ENCODE measurements at regions not wholly inside any gene's neighbourhood (a gene's known extent, or its start where the extent isn't known, plus 50 kb on each side); places are given as distances from the start of the nearest gene placed in this dataset.

DNA sequence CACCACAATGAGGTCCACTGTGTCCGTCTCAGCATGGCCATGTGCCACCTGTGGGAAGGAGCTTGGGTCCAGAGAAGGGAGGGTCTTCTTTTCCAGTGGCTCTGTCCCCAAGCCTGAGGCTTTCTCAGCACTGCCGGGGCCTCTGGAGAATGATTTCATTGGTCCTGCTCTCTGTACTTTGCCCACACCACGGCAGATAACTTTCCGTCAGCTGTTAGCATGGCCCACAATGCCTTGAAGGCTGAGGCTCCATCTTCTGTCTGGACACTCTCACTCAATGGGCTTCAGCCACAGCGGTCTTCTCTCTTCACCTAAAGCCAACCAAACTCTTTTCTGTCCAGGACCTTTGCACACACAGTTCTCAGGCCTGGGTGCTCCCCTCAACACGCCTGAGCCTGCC lies 192.5 kb downstream of the CXCL12 start:
- Histone ChIP-seq H3K27ac (ENCODE audit: low read length) (no peak overlapping the region), H3K4me3 (ENCODE audit: low read depth in 2 of 2, low read length in 2 of 2) (no peak overlapping the region), H3K36me3 (ENCODE audit: control insufficient read depth, insufficient read depth, low read length) (no peaks in the 10 kb centered on the region), H3K9me3 (ENCODE audit: control insufficient read depth, insufficient read depth, low read depth, low read length) (no peaks in the 10 kb centered on the region), H3K27me3 (ENCODE audit: control insufficient read depth, insufficient read depth, low read length) (no peaks in the 10 kb centered on the region), H3K4me1 (ENCODE audit: control insufficient read depth, insufficient read depth, low read length) (no peaks in the 10 kb centered on the region)
- ATAC-seq (no peak), DNase-seq (ENCODE audit: low read depth, low spot score) (no peak)
- TF ChIP-seq, protein P1, sequence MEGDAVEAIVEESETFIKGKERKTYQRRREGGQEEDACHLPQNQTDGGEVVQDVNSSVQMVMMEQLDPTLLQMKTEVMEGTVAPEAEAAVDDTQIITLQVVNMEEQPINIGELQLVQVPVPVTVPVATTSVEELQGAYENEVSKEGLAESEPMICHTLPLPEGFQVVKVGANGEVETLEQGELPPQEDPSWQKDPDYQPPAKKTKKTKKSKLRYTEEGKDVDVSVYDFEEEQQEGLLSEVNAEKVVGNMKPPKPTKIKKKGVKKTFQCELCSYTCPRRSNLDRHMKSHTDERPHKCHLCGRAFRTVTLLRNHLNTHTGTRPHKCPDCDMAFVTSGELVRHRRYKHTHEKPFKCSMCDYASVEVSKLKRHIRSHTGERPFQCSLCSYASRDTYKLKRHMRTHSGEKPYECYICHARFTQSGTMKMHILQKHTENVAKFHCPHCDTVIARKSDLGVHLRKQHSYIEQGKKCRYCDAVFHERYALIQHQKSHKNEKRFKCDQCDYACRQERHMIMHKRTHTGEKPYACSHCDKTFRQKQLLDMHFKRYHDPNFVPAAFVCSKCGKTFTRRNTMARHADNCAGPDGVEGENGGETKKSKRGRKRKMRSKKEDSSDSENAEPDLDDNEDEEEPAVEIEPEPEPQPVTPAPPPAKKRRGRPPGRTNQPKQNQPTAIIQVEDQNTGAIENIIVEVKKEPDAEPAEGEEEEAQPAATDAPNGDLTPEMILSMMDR (IDR thresholded peaks at IDR 0.05): no peak
- TF ChIP-seq SIN3A (IDR thresholded peaks at IDR 0.05; ENCODE audit: borderline replicate concordance, insufficient read depth, low read depth, low read length) (no peak), POLR2AphosphoS5 (IDR thresholded peaks at IDR 0.05; ENCODE audit: low read depth, low read length) (no peak), TCF7L2 (IDR thresholded peaks at IDR 0.05; ENCODE audit: low read depth, low read length) (no peak)
- TF ChIP-seq, protein P2, sequence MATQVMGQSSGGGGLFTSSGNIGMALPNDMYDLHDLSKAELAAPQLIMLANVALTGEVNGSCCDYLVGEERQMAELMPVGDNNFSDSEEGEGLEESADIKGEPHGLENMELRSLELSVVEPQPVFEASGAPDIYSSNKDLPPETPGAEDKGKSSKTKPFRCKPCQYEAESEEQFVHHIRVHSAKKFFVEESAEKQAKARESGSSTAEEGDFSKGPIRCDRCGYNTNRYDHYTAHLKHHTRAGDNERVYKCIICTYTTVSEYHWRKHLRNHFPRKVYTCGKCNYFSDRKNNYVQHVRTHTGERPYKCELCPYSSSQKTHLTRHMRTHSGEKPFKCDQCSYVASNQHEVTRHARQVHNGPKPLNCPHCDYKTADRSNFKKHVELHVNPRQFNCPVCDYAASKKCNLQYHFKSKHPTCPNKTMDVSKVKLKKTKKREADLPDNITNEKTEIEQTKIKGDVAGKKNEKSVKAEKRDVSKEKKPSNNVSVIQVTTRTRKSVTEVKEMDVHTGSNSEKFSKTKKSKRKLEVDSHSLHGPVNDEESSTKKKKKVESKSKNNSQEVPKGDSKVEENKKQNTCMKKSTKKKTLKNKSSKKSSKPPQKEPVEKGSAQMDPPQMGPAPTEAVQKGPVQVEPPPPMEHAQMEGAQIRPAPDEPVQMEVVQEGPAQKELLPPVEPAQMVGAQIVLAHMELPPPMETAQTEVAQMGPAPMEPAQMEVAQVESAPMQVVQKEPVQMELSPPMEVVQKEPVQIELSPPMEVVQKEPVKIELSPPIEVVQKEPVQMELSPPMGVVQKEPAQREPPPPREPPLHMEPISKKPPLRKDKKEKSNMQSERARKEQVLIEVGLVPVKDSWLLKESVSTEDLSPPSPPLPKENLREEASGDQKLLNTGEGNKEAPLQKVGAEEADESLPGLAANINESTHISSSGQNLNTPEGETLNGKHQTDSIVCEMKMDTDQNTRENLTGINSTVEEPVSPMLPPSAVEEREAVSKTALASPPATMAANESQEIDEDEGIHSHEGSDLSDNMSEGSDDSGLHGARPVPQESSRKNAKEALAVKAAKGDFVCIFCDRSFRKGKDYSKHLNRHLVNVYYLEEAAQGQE (IDR thresholded peaks at IDR 0.05; ENCODE audit: insufficient read depth in 1 of 2, low read depth in 2 of 2, low read length in 1 of 2): no peak
- in situ Hi-C loops (cut with HindIII; ENCODE audit: low pct_unique_long_range_greater_than_20kb, low sequenced_read_pairs) (no loop called here), intact Hi-C loops (cut with micrococcal nuclease; ENCODE audit: unreplicated experiment) (no loop called here)
- POLR2A ChIA-PET: no interaction called here
- no TSS peak for BruUV-seq (replicated peaks)
- CTCF ChIA-PET: no interaction called here

DNA sequence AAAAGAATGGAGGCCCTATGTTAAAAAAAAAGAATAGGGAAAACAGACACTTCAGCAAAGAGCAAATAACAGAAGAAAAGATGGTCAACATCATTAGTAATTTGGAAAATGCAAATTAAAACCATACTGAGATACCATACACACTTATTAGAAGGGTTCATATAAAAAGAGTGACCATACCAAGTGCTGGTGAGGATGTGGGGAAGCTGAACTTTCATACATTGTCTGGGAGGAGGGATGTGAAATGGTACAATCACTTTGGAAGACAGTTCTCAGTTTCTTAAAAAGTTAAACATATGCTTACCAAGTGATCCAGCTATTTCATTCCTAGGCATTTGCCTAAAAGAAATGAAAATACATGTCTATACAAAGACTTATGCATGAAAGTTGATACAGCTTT lies 194.4 kb downstream of the CXCL12 start:
- no TSS peak for BruUV-seq (replicated peaks)
- ChIA-PET CTCF (no interaction called here), POLR2A (no interaction called here)
- no peak for DNase-seq (ENCODE audit: low read depth, low spot score)
- Histone ChIP-seq H3K27me3 (ENCODE audit: control insufficient read depth, insufficient read depth, low read length) (no peaks in the 10 kb centered on the region), H3K4me1 (ENCODE audit: control insufficient read depth, insufficient read depth, low read length) (no peaks in the 10 kb centered on the region), H3K9me3 (ENCODE audit: control insufficient read depth, insufficient read depth, low read depth, low read length) (no peaks in the 10 kb centered on the region), H3K27ac (ENCODE audit: low read length) (no peak overlapping the region), H3K36me3 (ENCODE audit: control insufficient read depth, insufficient read depth, low read length) (no peaks in the 10 kb centered on the region), H3K4me3 (ENCODE audit: low read depth in 2 of 2, low read length in 2 of 2) (no peak overlapping the region)
- in situ Hi-C loops (cut with HindIII; ENCODE audit: low pct_unique_long_range_greater_than_20kb, low sequenced_read_pairs) (no loop called here), intact Hi-C loops (cut with micrococcal nuclease; ENCODE audit: unreplicated experiment) (no loop called here)
- TF ChIP-seq, protein P1 (IDR thresholded peaks at IDR 0.05): no peak
- TF ChIP-seq, protein P2 (IDR thresholded peaks at IDR 0.05; ENCODE audit: insufficient read depth in 1 of 2, low read depth in 2 of 2, low read length in 1 of 2): no peak
- TF ChIP-seq POLR2AphosphoS5 (IDR thresholded peaks at IDR 0.05; ENCODE audit: low read depth, low read length): no peak
- no peak for TF ChIP-seq TCF7L2 (IDR thresholded peaks at IDR 0.05; ENCODE audit: low read depth, low read length)
- TF ChIP-seq SIN3A (IDR thresholded peaks at IDR 0.05; ENCODE audit: borderline replicate concordance, insufficient read depth, low read depth, low read length): no peak
- no peak for ATAC-seq
